ENCODE measurements at regions not wholly inside any gene's neighbourhood (a gene's known extent, or its start where the extent isn't known, plus 50 kb on each side); places are given as distances from the start of the nearest gene placed in this dataset.
A peak's percentile ranks its signal among the peaks of the same experiment; 100 is the strongest.

- TF ChIP-seq TAF1 (IDR thresholded peaks at IDR 0.05; ENCODE audit: borderline replicate concordance, low read depth, low read length) (no peak), FOXJ3 (CRISPR knock-in tag; IDR thresholded peaks at IDR 0.05) (no peak), RAD21 (IDR thresholded peaks at IDR 0.05; ENCODE audit: low read length) (no peak), MXI1 (IDR thresholded peaks at IDR 0.05; ENCODE audit: low read depth, low read length) (no peak), JUND (IDR thresholded peaks at IDR 0.05) (no peak), POLR2AphosphoS5 (IDR thresholded peaks at IDR 0.05; ENCODE audit: low read depth, low read length) (no peak), MAX (IDR thresholded peaks at IDR 0.05; ENCODE audit: low read depth) (no peak), RXRA (IDR thresholded peaks at IDR 0.05; ENCODE audit: borderline replicate concordance, low read depth) (no peak)
These were observed 155.0 kb upstream of the TMPO start (continued) for GRCh38 chr12:98360401-98360800.

GRCh38 chr12:98369581-98369980, 145.8 kb upstream of the TMPO start:
- Histone ChIP-seq H3K4me2 (no peak overlapping the region), H3K36me3 (replicated peaks in 1 of 2; ENCODE audit: control insufficient read depth in 1 of 2, insufficient read depth in 2 of 2, low read length in 1 of 2) (no peaks in the 10 kb centered on the region), H3K9me3 (no peaks in the 10 kb centered on the region), H3K4me1 (ENCODE audit: control insufficient read depth in 1 of 2, insufficient read depth in 2 of 2, low read depth in 1 of 2, low read length in 1 of 2) (peaks cover 8 to 18% of the 10 kb centered on the region in 2 experiments; a peak in 3 of 4 replicates), H3K9me2 (no peaks in the 10 kb centered on the region), H3K27me3 (ENCODE audit: insufficient read depth) (no peaks in the 10 kb centered on the region; the same call in 1 of the 2 replicates), H3K27ac (ENCODE audit: low read depth in 2 of 2, low read length in 1 of 2) (no peak overlapping the region), H4K20me1 (ENCODE audit: insufficient read depth) (no peaks in the 10 kb centered on the region), H3F3A (replicated peaks; ENCODE audit: insufficient read depth) (no peaks in the 10 kb centered on the region), H3K79me2 (ENCODE audit: insufficient read depth) (no peaks in the 10 kb centered on the region), H3K4me3 (ENCODE audit: low read depth in 2 of 2, low read length in 1 of 2) (no peak overlapping the region), H2AFZ (ENCODE audit: low read depth) (no peak overlapping the region), H3K9ac (no peak overlapping the region)
- TF ChIP-seq ZBTB33 (IDR thresholded peaks at IDR 0.05; ENCODE audit: borderline replicate concordance, low read depth) = no peak
- no peak for TF ChIP-seq USF2 (IDR thresholded peaks at IDR 0.05; ENCODE audit: borderline replicate concordance, low read depth, low read length)
- no peak for TF ChIP-seq MEF2A (IDR thresholded peaks at IDR 0.05; ENCODE audit: borderline replicate concordance, low read depth)
- no peak for DNase-seq
- WGBS (ENCODE audit: low lambda C conversion rate) = 47% methylated on average over 4 of the region's 4 CpGs
- CTCF ChIA-PET = no interaction called here
- POLR2A ChIA-PET = no interaction called here

GRCh38 chr12:98370976-98371375, 144.4 kb upstream of the TMPO start:
- CTCF ChIA-PET = interaction anchor here (1.2 to 1.8 kb wide), 3 partner anchors 26 to 385 kb away, joined by 3 to 7 read pairs (median 3); no protein-coding TSS in a partner anchor

More at GRCh38 chr12:98370976-98371375, 144.4 kb upstream of the TMPO start:
- Histone ChIP-seq H3K27ac (ENCODE audit: low read depth in 2 of 2, low read length in 1 of 2) (no peak overlapping the region), H3K4me1 (ENCODE audit: control insufficient read depth in 1 of 2, insufficient read depth in 2 of 2, low read depth in 1 of 2, low read length in 1 of 2) (peaks cover 8 to 18% of the 10 kb centered on the region in 2 experiments; a peak in 3 of 4 replicates), H3K4me3 (ENCODE audit: low read depth in 2 of 2, low read length in 1 of 2) (no peak overlapping the region), H3K9me2 (no peaks in the 10 kb centered on the region), H3F3A (replicated peaks; ENCODE audit: insufficient read depth) (no peaks in the 10 kb centered on the region), H3K9me3 (no peaks in the 10 kb centered on the region), H3K4me2 (peak overlapping the region; percentile 23; the same call in 1 of the 2 replicates), H3K9ac (no peak overlapping the region), H4K20me1 (ENCODE audit: insufficient read depth) (no peaks in the 10 kb centered on the region), H2AFZ (ENCODE audit: low read depth) (no peak overlapping the region), H3K27me3 (ENCODE audit: insufficient read depth) (no peaks in the 10 kb centered on the region; the same call in 1 of the 2 replicates), H3K36me3 (replicated peaks in 1 of 2; ENCODE audit: control insufficient read depth in 1 of 2, insufficient read depth in 2 of 2, low read length in 1 of 2) (no peaks in the 10 kb centered on the region), H3K79me2 (ENCODE audit: insufficient read depth) (no peaks in the 10 kb centered on the region)
- TF ChIP-seq ELF1 (IDR thresholded peaks at IDR 0.05) = no peak
- TF ChIP-seq NFIC (IDR thresholded peaks at IDR 0.05; ENCODE audit: borderline replicate concordance) = no peak
- no peak for TF ChIP-seq MEF2A (IDR thresholded peaks at IDR 0.05; ENCODE audit: borderline replicate concordance, low read depth)
- no peak for TF ChIP-seq USF1 (IDR thresholded peaks at IDR 0.05; ENCODE audit: borderline replicate concordance, low read depth)
- no peak for TF ChIP-seq RAD21 (IDR thresholded peaks at IDR 0.05; ENCODE audit: low read length)
- no peak for TF ChIP-seq SMC3 (IDR thresholded peaks at IDR 0.05; ENCODE audit: low read depth, low read length)
- no peak for TF ChIP-seq YY1 (IDR thresholded peaks at IDR 0.05; ENCODE audit: low read depth)
- TF ChIP-seq JUND (IDR thresholded peaks at IDR 0.05) = no peak
- no peak for TF ChIP-seq NRF1 (IDR thresholded peaks at IDR 0.05; ENCODE audit: low read depth, low read length)
- no peak for TF ChIP-seq TAF1 (IDR thresholded peaks at IDR 0.05; ENCODE audit: borderline replicate concordance, low read depth, low read length)
- no peak for TF ChIP-seq PBX3 (IDR thresholded peaks at IDR 0.05)
- no peak for TF ChIP-seq GABPA (IDR thresholded peaks at IDR 0.05; ENCODE audit: low read depth)
- no peak for TF ChIP-seq POLR2AphosphoS5 (IDR thresholded peaks at IDR 0.05; ENCODE audit: low read depth, low read length)
- POLR2A ChIA-PET = no interaction called here
- WGBS (ENCODE audit: low lambda C conversion rate) = 63% methylated on average over 1 of the region's 1 CpG
- DNase-seq = no peak

Data from SK-N-SH (cell line).